DMS53 treated with DMSO at 0.1 percent for 48 hours (cell line): ENCODE measurements at regions not wholly inside any gene's neighbourhood (a gene's known extent, or its start where the extent isn't known, plus 50 kb on each side); places are given as distances from the start of the nearest gene placed in this dataset.
"Not testable (repeated sequence)": the region's sequence is repeated elsewhere in the genome, so short reads cannot be mapped to it uniquely, and the experiment has no call there.

Experiments used
- DNase-seq: peaks from one replicate; lab custom pipeline; 2025; ENCODE audit not compliant: unreplicated experiment; lab: John Stamatoyannopoulos, UW

DNA sequence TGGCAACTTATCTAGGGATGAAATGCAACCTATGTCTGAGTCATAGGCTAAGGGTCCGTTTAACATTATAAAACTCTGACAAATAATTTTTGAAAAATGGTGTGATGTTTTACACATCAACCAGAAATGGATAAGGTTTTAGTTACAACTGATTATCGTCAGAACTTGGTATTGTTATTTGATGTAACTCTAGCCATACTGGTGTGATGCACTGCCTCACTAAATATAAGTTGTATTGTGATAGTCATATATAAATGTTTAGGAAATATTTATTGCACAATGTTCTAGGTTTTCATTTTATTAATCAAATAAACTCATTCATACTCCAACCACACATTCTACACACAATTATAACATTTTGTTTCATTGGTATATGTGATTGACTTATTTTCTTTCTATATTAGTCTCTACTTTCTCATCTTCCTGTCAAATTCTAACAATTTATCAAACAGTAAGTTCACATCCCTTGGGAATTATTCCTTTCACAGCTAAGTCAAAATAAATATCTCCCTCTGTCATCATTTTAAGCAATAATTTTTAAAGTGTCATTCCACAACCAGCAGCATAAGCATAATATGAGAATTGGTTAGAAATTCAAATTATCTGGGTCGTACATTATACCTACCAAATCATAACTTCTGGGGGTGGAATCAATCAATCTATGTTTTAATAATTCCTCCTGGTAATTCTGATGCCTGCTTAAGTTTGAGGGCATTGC is 873.9 kb downstream of the SLITRK1 start:
- DNase-seq = no peak

DNA sequence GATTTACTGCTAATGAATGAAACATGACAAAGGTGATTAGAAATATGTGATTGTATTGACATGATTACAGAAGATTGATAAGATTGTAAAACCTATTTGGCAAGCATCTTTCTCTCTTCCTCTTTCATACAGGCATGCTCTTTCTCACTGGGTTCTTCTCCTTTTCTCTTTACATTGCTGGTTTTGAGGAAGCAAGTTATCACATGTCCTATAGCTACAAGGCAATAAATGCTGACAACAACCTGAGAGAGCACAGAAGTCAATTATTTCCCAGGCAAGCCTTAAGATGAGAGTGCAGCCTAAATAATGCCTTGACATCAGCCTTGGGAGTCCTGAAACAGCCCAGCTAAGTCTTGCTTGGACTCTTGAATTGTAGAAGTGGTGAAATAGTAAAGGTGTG is 875.0 kb downstream of the SLITRK1 start:
- DNase-seq = no peak

DNA sequence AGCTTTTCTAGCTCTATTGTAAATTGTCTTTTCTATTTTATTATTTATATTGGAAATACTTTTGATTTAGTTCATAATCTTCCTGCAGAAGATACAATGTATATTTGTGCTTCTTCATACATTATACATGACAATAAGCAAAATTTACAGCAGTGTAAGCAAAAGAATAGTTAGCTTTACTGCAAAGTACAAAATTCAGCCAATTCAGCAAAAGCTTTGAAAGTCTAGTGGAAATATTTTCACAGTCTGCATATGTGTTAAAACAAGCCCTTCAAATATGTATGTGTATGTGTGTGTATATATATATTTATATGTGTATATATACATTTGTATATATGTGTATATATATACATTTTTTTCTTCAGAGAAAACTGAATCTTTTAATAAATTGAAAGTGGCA is 879.1 kb downstream of the SLITRK1 start:
- DNase-seq = no peak

DNA sequence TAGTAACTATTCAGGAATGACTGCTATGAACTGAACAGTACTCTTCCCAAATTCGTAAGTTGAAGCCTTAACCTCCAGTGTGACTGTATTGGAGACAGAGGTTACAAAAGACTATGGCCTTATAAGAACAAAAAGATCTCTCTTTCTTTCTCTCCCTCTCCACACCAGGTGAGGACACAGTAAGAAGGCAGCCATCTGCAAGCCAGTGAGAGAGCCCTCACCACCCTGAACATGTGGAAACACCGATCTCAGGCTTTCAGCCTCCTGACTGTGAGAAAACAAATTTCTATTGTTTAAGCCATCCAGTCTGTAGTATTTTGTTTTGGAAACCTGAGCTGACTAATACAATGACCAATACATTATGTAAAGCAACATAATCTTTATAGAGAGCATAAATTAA is 888.9 kb downstream of the SLITRK1 start:
- no peak for DNase-seq

DNA sequence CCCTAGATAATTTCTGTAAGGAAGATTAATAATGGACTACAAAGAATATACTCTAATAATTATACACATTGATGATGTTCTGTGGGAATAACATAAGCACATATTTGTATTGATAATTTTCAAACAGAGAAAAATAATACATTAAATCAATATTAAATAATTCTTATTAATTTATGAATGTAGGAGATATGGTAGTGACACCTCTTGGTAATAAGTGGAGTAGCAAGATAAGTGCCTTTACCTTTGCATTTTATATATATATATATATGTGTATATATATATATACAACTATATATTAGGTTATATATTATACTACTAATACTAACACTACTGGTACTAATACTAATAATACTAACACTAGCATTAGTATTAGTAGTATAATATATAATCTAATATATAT is 905.8 kb downstream of the SLITRK1 start:
- no peak for DNase-seq

DNA sequence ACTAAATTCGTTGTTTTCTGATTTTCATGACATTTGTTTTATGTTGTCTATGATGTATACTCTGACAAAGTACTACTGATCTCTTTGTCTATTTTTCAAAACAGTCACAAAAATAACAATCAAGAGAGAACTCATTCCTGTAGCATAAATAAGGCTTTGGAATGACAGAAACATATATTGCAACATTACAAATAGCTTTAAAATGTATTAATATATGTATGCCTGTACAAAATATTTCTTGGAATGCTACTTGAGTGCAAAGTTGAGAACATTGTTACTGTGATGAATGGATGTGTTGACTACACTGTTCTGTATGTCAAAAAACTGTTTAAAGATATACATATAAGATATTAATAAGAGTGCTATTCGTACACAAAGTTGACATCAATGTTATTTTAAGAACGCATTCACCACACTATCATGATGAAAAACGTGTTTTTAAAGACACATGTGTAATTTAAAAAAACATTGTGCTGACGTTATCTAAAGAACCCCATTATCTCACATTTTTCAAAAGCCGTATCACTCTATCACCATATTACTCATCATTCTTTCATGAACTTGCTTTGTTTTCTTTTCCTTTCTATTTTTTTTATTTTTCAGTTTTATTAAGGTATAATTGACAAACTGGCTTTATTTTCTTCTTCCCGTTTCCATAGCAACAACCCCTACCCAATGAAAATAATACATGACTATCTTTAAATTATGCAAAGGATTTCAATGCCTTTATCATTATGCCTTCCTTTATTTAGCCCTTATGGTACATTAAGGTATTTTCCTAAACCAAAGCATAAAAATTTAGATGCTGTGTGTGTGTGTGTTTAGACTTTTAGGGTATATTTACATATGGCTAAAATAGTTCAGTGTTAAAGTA is 918.8 kb downstream of the SLITRK1 start:
- DNase-seq = no peak

DNA sequence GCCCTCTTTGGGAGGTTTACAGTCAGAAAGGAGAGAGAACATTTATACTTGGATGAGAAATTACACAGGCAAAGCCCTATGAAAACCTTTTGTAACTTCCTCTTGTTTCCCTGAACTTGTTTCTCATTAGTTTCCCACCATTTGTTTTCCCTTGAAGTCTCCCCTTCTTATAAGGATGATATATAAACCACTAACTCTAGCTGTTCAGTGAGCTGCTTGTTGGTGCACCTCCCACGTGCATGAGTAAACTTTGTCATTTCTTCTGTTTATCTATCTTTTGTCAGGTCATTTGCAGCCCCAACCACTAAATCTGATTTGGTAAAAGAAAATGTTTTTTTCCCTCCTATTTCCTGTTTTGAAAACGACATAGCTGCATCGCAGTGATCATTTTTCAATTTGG is 919.9 kb downstream of the SLITRK1 start:
- DNase-seq = no peak

DNA sequence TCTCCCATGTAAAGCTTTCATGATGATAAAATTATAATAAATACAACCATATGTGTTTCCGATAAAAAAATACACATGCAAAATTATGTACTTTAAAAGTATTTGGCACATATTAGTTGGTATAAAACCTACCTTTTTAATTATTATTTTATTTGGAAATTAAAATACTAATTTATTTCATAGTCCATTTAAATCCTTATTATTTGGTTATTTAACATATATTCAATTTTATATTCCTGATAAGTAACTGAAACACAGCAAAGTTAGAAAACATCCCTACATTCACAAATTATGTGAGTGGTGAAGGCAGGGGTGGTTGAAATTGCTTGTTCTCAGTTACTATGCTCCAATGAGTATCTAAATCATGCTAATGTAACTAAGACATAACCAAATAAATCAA is 920.5 kb downstream of the SLITRK1 start:
- DNase-seq = no peak

DNA sequence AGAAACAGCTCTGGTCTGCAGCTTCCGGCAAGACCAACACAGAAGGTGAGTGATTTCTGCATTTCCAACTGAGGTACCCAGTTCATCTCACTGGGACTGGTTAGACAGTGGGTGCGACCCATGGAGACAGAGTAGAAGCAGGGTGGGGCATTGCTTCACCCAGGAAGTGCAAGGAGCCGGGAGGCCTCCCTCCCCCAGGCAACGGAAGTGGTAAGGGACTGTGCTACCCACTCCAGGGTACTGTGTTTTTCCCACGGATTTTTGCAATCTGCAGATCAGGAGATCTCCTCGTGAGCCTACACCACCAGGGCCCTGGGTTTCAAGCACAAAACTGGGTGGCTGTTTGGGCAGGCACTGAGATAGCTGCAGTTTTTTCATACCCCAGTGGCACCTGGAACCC is 929.9 kb downstream of the SLITRK1 start:
- not testable (repeated sequence) for DNase-seq

DNA sequence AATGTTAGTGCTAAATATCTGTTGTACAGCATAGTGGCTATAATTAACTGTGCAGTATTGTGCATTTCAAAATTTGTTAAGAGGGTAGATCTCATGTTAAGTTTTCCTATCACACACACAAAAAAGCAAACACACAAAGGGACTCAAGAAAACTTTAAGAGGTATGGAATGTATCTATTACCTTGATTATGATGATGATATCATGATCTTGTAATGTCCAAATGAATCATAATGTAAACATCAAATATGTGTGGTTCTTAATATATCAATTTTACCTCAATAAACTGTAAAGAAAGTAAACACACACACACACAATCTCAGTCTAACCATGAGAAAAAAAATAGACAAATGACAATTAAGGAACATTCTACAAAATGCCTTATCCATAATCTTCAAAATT is 934.6 kb downstream of the SLITRK1 start:
- DNase-seq = no peak

DNA sequence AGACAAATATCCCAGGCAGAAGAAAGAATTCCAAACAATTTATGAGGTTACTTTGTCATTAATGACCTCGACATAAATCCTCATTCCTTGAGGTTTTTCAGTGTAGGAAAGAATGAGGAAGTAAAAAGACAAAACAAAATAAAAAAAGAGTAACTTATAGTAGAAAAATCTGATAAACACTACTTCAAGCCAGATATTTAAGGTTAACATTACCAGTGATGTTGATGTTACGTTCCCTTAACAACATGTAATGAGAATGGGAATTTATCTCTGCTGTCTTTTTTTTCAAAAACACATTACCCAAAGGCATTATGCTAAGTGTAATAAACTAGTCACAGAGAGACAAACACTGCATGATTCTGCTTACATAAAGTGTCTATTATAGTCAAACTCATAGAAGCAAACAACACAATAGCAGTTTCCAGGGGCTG is 935.1 kb downstream of the SLITRK1 start:
- DNase-seq = no peak

GRCh38 chr13:82938644-82939043 is 943.6 kb downstream of the SLITRK1 start:
- DNase-seq = no peak

- DNase-seq = no peak
These were observed 948.3 kb downstream of the SLITRK1 start for GRCh38 chr13:82934000-82934399.

DNA sequence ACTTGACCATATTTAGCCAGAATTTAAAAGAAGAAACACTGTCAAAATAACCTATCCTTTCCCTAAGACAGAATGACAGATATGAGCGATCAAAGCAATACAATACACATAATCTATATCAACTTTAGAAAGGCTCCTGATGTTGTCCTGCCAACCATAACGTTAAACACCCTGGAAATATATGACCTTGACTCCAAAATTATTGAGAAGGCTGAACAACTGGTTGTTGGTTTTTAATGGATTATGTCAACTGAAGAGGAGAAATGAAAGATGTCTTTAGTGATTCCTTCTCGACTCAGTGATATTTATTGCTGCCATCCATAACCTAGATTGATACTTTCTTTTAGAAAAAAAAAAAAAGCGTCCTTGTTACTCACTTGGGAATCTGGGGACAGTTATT is 957.2 kb downstream of the SLITRK1 start:
- no peak for DNase-seq

DNA sequence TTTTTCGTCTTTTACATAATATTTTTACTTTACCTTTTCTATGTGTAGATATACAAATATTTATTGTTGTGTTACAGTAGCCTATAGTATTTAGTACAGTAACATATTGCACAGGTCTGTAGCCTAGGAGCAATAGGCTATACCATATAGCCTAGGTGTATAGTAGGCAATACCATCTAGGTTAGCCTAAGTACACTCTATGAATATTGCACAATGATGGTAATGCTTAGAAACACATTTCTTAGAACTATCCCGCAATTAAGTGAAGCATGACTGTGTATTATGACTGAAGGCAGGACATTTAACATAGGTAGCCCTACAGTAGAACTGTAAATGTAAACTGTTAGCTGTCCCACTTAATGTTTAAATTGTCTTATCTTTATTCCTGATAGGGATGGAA is 964.3 kb downstream of the SLITRK1 start:
- no peak for DNase-seq

- no peak for DNase-seq
These were observed 969.7 kb downstream of the SLITRK1 start for GRCh38 chr13:82912564-82912963.

DNA sequence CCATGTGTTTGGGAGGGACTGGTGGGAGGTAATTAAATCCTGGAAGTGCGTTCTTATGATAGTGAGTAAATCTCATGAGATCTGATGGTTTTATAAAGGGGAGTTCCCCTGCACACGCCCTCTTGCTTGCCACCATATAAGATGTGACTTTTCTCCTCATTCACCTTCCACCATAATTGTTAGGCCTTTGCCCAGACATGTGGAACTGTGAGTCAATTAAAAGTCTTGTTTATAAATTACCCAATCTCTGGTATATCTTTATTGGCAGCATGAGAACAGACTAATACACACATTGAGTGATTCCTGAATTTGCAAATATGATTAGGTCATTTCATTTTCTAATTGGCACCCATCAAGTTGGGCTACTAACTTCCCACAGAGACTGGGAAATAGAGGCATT is 977.2 kb downstream of the SLITRK1 start:
- DNase-seq = no peak

- no peak for DNase-seq
These were observed 981.8 kb downstream of the SLITRK1 start for GRCh38 chr13:82900453-82900852.

GRCh38 chr13:82898586-82898985 is 983.7 kb downstream of the SLITRK1 start:
- DNase-seq = peak; percentile 17

DNA sequence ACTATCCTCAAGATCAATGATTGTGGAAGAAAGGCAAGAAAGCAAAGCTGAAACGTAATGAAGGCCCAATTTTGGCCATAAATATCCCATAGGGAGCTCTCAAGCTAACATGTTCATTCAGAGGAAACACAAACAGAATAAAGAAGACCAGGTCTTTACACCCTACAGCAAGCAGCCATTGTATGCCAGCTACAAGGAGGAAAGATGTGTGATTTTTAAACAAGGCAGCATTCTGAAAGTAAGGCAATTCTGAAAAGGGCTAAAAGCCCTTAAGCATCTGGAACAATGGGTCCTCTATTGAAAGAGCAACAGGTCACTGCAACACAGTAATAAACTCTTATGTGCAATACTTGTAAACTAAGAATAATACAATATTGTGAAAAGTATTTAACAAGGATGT is 1002.4 kb downstream of the SLITRK1 start:
- DNase-seq = no peak

DNA sequence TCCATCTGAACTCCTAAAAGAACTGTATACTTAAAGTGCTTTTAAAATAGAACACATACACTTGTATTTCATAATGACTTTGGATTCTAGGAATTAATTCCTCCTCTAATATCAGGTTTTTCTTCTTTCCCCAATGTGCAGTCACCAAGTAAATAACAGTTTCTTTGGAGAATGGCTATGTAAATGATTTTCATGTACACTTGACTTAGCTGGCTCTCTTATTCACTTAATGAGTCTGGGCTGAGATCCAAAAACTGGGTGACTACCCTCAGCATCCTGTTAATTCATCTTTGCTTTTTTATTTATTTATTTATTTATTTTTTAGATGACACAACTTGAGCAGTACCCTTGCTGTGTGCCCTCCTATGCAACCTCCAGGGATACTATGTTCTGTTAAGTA is 1003.7 kb downstream of the SLITRK1 start:
- DNase-seq = peak; percentile 29

DNA sequence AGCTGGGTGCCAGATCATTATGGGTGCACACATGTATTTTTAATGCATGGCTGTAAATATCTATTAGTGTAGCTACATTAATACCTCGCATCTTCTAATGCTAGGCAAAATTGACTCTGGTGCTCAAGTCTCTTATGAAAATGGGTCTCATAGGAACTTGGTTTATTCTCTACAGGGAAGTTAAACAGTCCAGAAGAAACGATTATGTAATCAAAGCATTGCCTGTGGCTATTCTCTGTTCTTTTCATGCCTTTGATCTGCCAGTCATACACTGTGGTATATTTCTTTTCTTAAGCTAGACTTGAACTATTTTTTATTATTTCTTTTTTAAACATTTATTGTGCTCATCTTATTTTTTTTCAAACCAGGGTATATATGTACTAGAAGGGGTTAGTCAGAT is 1015.0 kb downstream of the SLITRK1 start:
- DNase-seq = no peak
